ENCODE measurements at regions not wholly inside any gene's neighbourhood (a gene's known extent, or its start where the extent isn't known, plus 50 kb on each side); places are given as distances from the start of the nearest gene placed in this dataset.
A peak's percentile ranks its signal among the peaks of the same experiment; 100 is the strongest.

DNA sequence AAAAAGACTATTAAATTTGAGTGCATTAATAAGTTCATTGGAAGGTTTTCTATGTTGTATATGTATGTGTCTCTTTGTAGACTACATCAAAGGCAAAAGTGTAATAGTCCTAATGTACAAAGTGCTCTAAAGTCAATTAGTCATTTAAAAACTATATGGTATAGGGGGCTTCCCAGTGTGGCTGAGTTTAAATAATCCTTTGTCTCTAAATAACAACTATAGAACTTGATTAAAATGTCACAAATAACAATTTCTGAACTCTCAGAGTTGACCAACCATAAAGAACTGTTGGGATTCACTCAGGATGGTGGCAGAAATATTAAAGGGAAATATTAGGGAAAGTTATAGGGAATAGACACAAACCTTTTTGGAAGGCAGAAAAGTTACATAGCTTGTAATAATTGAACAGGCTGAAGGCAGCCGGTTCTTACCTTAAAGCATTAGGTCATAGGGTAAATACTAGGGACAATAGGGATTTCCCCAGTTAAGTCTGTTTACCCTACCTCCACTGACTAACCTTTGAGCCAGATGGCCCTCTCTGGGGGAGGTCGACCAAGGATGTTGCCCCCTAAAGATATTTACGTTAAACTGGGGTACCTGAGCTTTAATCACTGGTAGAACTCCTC lies 1054.2 kb downstream of the ARAP2 start:
- DNase-seq (ENCODE audit: low read depth): no peak

- DNase-seq (ENCODE audit: low read depth): no peak
These were observed 1042.9 kb downstream of the ARAP2 start for GRCh38 chr4:35201403-35201802.

DNA sequence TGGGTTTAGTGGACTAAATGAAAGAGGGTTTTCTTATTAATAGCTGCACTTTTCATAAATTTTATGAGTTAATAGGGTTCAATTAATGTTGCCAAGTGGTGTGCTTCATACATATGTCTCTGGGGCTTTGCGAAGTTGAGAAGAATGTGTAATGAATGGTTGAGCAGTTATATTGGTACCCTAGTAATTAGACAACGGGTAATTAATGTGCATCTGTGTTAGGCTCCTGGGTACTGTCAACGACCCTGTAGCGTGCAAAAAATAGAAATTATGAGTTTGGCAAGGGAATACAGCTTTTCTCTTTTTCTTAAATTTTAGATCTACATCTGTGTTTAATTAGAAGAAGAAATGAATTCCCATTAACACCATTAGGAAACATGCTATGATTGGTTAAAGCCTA lies 1027.7 kb downstream of the ARAP2 start:
- DNase-seq (ENCODE audit: low read depth): no peak

DNA sequence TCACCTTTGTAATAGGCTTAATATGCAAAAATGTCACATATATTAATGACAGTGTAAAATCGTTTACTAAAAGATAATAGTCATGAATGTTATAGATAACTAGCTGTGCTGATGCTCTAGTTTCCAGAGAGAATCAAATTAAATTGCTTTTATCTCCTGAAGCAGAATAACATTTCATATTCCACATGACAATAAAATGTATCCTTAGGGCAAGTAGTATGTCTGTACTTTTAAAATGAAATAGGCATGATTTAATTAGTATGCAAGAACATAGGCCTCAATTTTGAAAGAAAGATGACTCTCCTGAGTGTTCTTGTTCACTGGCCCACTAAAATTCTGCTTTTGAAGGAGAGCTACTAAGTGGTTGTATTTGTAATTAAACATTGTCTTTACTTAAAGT lies 1027.0 kb downstream of the ARAP2 start:
- no peak for DNase-seq (ENCODE audit: low read depth)

GRCh38 chr4:35228313-35228712 lies 1016.0 kb downstream of the ARAP2 start:
- DNase-seq (ENCODE audit: low read depth): peak; percentile 1

GRCh38 chr4:35229021-35229420 lies 1015.3 kb downstream of the ARAP2 start:
- DNase-seq (ENCODE audit: low read depth): peak; percentile 1

DNA sequence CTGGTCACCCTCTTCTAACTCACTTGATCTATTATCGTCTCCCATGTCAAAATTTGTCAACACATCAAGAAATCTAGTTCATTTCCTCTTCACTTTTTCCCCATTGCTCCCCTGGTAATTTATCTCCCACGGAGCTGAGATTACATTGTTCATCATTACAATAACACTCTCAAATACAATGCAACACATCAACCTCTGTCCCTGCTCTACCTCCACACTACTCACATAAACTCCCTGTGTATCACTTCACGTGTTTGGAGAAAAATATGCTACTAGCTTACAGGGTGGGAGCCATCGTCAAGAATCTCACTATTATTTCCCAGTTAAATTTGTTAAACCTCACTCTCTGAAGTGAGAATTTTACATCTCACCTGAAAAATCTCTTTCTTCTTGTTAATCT lies 1006.4 kb downstream of the ARAP2 start:
- no peak for DNase-seq (ENCODE audit: low read depth)

DNA sequence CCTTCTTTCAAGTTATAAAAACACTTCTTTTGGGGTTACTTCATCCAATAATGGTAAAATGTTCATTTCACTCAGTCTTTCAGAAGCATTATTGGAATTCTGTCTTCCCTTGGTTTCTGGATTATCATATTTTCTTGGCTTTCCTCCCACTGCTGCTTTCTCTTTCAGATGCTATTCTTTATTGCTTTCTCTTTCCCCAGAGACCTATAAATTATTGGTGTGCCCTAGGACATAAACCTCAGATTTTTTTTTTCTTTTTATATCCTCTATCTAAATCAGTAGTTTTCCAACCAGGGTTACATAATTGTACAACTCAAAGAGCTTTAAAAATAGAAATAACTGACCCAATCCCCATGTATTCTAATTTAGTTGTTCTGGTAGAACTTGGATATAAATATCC lies 1005.5 kb downstream of the ARAP2 start:
- DNase-seq (ENCODE audit: low read depth): no peak

- no peak for DNase-seq (ENCODE audit: low read depth)
These were observed 997.8 kb downstream of the ARAP2 start for GRCh38 chr4:35246493-35246892.

- DNase-seq (ENCODE audit: low read depth): no peak
These were observed 997.3 kb downstream of the ARAP2 start for GRCh38 chr4:35247047-35247446.

GRCh38 chr4:35250331-35250730 lies 994.0 kb downstream of the ARAP2 start:
- no peak for DNase-seq (ENCODE audit: low read depth)

DNA sequence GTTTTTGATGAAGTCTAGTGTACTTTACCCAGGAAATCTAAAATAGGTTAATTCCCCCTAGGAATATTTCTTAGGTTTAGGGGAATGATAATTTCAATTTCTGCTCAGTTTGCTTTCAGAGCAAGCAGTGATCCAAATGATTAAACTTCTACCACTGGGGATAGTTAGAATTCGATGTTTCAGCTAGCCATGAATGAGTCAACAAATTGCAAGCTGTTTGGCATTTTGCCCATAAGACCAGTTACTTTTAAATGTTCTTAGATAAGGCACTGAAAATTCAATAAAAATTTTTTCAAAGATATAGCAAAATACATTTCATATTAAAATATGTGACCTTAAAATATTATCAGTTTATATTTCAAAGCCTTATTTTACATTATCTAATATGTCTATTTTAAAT lies 993.6 kb downstream of the ARAP2 start:
- peak; percentile 20 for DNase-seq (ENCODE audit: low read depth)

- DNase-seq (ENCODE audit: low read depth): no peak
These were observed 992.2 kb downstream of the ARAP2 start for GRCh38 chr4:35252071-35252470.

- DNase-seq (ENCODE audit: low read depth): no peak
These were observed 991.4 kb downstream of the ARAP2 start for GRCh38 chr4:35252866-35253265.

DNA sequence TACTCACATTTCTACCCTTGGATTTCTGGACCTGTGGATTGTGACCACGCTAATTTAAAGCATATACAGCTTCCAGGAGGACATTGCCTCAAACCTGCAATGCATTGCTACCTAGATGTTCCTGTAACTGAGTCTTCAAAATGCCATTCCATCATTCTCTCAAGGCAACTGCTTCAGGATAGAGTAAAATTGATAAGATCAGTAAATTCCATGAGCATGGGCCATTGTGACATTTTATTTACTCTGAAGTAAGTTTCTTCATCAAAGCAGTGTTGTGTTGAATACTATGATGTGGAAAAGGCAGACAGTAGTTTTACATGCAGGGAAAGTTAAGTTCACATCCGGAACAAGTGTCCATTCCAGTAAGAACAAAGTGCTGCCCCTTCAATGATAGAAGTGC lies 991.0 kb downstream of the ARAP2 start:
- no peak for DNase-seq (ENCODE audit: low read depth)

- no peak for DNase-seq (ENCODE audit: low read depth)
These were observed 957.9 kb downstream of the ARAP2 start for GRCh38 chr4:35286434-35286833.

DNA sequence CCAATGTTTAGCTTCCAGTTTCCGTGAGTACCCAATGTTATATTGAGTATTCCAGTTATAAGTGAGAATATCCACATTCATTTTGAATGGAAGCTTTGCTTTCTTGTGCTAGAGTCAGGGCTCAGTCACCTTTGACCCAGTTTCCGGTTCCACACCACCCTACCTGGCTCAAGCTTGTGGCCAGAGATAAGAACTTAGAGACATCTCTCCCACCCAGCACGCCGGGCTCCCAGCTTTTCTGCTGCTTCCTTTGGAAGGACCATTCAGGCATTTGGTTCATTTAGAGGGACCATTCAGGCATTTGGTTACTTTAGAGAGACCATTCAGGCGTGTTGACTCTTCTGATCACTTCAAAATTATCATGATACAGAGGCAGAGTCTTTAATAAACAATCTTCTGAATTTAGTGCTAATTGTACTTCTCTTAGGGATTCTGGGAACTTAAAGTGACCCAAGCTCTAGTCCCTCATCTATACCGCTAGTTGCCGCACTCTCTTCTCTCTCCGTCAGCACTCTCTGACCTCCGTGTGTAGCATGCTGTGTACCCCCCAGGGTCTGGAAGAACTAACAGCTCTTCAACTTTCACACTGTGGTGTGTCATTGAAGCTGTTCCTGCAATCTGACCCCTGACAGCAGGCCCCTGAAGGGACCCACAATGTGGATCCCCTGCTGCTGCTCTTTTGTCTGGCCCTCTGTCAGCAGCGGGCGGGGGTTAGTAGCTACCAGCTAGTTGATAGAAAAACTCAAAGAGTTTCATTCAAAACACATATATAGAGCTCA lies 943.1 kb downstream of the ARAP2 start:
- no peak for DNase-seq (ENCODE audit: low read depth)

DNA sequence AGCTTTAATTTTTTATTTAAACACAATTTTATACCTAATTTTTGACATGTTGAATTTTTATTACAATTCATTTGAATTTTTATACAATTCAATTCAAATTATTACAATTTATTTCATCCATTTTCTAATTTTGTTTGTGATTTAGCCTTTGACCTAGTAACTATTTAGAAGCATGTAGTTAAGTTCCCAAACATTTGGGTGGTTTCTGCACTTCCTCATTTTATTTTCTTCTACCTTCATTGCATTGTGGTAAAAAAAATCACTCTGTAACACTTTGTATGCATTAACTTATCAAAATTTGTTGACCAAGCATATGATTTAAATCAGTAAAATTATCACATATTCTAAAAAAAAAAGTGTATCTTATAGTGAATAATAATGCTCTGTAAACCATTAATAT lies 928.9 kb downstream of the ARAP2 start:
- DNase-seq (ENCODE audit: low read depth): no peak

GRCh38 chr4:35325908-35326453 lies 918.3 kb downstream of the ARAP2 start:
- DNase-seq (ENCODE audit: low read depth): no peak

DNA sequence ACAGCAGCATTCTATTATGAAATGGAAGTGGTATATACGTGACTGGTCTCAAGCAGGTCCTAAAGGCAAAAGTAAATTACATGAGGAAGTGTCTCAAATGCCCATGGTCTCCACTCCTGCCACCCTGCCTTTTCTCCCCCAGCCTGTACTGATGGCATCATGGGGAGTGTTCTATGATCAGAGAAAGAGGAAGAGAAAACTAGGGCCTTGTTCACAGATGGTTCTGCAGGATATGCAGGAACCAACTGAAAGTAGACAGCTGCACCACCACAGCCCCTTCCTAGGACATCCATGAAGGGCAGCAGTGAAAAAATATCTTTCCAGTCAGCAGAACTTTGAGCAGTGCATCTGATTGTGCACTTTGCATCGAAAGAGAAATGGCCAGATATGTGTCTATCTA lies 901.5 kb downstream of the ARAP2 start:
- DNase-seq (ENCODE audit: low read depth): no peak

GRCh38 chr4:35347276-35347675 lies 897.0 kb downstream of the ARAP2 start:
- DNase-seq (ENCODE audit: low read depth): no peak

DNA sequence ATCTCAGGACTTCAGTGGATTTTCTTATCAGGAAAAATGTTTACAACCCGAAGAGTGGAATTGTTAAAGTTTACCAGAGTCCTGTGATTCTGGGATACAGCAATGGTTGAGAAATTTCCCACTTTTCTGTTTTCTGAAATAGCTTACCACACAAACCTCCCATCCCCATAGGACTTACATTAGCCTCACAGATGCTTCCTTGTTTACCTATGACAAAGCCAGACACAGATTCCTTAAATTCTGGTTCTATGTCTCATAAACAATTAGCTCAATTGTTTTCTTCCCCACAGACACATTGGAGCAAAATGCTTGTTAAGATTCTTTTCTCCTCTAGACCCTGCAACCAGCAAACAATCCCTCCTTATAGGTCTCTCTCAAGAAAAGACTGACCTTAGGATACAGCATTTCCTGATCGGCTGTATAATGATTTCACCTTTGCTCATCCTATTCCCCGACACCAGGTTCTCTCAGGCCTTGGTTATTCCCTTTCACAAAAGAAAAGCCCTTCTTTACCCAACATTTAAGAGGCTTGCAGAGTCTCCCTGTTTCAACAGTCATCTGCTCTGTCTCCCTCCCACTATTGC lies 886.2 kb downstream of the ARAP2 start:
- peak; percentile 68 for DNase-seq (ENCODE audit: low read depth)

DNA sequence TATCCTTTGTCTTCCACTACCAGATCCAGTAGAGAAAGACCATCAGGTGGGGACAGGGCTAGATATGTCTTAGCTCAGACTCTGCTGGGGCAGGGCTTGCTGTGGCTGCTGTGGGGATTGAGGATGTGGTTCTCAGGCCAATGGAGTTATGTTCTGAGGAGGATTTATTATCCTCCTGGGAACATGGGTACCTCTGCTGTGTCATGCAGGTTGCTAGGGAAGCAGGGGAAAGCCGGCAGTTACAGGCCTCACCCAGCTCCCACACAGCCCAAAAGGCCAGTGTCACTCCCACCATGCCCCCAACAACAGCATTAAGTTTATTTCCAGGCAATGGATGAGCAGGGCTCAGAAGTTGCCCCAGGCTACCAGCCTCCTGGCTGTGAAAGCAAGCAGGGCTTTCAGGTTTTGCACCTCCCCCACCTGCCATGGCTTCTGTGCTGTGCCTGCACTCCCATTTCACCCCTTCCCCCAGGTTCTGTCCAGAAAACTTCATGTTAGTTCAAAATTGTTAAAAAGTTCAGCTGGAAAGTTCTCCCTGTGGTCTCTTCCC lies 879.9 kb downstream of the ARAP2 start:
- no peak for DNase-seq (ENCODE audit: low read depth)
